Anterior cingulate cortex (tissue), 58 donors: ENCODE measurements at regions not wholly inside any gene's neighbourhood (a gene's known extent, or its start where the extent isn't known, plus 50 kb on each side); places are given as distances from the start of the nearest gene placed in this dataset.
"Not testable (repeated sequence)": the region's sequence is repeated elsewhere in the genome, so short reads cannot be mapped to it uniquely, and the experiment has no call there.

Experiments
- DNase-seq, 58 donors: peaks; one replicate each; lab custom pipeline; 2025; lab: John Stamatoyannopoulos, UW

- peak in 4 of 58 donors; percentile 2 to 33 (median 12) for DNase-seq
These were observed 330.8 kb downstream of the NUP35 start for GRCh38 chr2:183455056-183455455.

GRCh38 chr2:183456177-183456576, 331.9 kb downstream of the NUP35 start:
- DNase-seq = no peak

GRCh38 chr2:183458460-183458859, 334.2 kb downstream of the NUP35 start:
- no peak for DNase-seq

DNA sequence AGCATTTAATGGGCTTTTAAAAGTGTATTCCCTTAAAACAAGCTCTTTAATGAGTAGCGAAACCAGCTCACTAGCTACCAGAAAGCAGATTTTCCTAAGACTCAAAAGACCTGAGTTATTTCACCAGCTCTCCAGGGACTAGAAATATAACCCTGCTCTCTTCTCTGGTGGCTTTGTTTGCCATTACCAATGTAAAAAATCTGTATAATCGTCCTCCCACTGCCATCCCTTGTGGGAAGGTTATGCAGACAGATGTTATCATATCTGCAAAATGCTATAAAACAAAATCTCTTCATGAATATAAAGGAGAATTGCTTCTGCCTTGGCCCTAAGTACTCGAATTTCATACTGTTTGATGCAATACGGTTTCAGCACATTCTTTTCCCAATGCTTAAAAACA, 335.2 kb downstream of the NUP35 start:
- DNase-seq = no peak

DNA sequence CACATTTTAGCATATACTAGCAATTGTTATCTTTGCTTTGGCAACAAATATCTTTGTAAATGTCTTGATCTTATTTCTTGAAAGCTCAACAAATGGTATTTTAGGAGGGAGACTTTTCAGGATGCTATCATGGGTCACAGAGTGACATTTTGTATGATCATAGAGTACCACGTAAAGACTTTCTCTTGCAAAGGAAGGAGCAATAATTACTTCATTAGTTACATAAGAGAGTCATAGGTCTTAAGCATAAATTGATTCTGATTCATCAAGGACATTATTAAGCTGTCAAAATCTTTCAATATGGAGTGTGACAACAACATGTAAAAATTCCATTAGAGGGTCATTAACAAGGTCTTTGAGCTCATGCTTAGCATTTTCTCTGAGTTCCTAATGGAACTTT, 339.6 kb downstream of the NUP35 start:
- DNase-seq = no peak

- DNase-seq = no peak
These were observed 340.8 kb downstream of the NUP35 start for GRCh38 chr2:183465048-183465447.

DNA sequence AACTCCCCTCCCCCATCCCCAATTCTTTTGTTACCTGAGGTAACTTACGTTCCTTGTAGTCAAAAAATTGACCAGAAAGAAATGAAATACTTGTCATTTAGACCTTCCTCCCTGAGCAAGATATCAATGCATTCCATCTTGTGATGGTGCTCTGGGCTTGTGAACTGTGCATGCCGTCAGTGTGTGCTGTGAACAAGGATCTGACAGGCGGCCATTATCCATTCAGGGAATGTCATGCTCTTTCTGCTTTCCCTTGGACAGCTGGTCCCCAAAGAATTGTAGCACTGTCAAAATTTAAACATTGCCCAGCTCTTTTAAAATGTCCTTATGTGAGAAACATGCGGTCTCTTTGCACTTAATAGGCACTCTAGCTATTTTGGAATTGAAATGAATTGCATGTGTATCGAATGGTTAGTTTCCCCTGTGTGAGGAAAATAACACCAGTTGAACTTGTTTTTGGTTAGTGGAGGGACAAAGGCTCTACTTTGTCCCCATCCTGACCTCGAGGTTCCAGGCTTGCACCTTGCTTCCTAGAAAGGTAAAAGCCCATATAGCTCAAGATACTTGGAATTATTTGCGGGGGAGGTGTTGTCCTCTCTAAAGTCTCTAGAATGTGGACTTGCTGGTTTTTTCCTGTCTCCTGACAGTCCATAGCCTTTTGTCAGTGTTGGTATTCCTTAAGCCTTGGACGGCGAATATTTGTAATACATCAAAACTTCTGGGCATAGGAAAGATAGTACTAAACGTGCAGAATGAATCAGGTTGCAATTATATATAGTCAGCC, 350.9 kb downstream of the NUP35 start:
- no peak for DNase-seq

- DNase-seq = no peak
These were observed 352.2 kb downstream of the NUP35 start for GRCh38 chr2:183476490-183476889.

GRCh38 chr2:183477296-183477695, 353.1 kb downstream of the NUP35 start:
- no peak for DNase-seq

DNA sequence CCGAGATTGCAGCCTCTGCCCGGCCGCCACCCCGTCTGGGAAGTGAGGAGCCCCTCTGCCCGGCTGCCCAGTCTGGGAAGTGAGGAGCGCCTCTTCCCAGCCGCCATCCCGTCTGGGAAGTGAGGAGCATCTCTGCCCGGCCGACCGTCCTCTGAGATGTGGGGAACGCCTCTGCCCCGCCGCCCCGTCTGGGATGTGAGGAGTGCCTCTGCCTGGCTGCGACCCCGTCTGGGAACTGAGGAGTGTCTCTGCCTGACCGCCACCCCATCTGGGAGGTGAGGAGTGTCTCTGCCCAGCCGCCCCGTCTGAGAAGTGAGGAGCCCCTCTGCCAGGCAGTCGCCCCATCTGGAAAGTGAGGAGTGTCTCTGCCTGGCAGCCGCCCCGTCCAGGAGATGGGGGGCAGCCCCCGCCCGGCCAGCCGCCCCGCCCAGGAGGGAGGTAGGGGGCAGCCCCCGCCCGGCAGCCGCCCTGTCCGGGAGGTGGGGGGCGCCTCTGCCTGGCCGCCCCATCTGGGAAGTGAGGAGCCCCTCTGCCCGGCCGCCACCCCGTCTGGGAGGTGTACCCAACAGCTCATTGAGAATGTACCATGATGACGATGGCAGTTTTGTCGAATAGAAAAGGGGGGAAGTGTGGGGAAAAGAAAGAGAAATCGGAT, 354.8 kb downstream of the NUP35 start:
- not testable (repeated sequence) for DNase-seq

- no peak for DNase-seq
These were observed 363.1 kb downstream of the NUP35 start for GRCh38 chr2:183487326-183487725.

DNA sequence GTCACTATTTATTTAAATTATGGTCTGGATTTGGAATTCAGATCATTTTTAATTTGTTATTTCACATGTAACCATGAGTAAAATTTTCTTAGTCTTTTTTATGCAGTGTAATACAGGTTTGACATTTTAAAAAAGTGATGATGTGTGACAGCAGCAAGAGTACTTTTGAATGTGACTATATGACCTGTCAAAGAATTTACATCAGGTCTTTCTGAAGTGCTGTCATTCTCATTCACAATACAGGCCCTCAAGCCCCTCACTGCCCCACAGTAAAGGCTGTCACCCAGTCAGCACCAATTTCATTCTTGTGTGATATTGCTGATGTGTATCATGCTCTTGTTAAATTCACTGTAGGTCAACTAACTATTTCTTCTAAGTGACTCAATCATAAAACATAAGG, 364.2 kb downstream of the NUP35 start:
- DNase-seq = no peak

DNA sequence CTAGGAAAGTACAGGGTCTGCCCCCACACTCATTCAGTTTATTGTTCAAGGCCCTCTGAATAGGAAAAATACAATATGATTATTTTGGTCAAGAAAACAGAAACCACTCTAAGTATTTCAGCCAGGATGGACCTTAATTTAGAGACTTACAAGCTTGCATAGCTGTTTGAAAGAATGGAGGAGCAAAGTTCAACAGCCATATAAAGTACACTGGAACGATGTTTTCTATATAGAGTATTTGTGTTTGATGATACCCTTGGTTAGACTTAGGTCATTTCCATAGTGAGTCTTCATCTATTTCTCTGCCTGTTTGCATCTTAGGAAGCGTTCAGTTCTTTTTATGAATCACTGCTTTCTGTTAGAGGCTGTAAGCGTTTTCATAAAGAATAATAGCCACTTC, 366.2 kb downstream of the NUP35 start:
- DNase-seq = no peak

DNA sequence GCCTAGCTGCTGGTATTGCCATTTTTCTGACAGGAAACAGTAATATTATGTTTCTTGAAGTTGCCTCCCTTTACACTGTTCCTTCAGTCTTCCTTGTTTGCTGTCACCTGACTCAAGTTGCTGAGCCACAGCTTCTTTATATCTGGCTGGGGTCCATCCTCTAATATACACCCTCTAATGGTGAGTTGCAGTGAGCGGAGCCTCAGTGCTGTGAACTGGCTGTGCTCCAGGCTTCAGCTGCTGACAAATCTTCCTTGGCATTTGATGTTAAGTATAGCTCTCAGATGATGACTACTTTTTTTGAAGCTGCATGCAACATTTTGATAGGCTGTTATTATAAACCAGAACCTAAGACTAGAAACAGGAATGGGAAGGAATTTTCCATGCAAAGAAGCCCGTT, 366.7 kb downstream of the NUP35 start:
- peak in 33 of 58 donors; percentile 2 to 65 (median 34) for DNase-seq

GRCh38 chr2:183493040-183493439, 368.8 kb downstream of the NUP35 start:
- DNase-seq = no peak

DNA sequence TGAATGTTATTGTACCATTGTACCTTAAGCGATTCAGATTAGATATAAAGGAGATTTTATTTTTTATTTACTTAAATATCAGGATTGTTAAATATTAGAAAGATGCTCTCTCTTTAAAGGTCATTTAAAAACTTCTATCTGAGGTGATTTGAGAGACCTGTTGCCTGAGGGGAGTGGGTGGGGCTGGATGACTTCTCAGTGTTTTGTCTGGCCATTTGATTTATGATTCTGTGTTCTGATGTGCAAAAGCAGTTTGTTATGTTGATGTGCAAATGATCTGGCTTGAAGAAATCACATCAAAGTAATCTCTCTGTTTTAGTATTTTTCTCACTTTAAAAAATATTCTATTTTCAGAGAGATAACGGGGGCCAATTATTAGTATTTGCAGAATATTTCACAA, 370.8 kb downstream of the NUP35 start:
- no peak for DNase-seq

DNA sequence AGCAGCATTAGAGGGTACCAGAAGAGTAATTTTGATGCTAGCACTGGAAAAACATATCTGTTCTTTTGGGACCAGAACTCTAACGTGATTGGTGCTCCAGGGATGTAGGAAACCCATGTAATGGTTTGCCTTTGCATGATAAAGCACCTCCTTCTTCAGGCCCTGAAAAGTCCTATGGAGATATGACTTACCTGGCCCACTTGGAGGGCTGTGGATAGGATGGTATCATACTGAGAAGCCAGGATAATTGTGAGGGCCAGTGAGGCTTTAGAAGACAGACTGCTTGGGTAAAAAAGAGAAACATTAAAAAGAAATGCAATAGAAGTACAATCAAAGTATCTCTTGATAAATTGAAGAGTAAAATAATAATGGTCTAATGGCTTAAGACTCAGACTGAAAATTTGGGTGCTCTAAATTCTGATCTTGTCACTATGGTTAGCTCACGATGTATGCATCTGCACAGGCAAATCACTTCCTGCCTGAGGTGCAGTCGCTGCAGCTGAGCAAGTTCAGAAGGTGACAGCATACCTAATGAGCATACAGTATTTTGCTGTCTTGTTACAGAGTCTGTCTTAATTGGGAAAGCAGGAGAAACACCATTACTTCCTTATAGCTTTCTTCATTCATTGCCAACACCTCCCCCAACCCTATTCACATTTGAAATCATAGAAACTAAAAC, 371.5 kb downstream of the NUP35 start:
- DNase-seq = no peak

- no peak for DNase-seq
These were observed 373.6 kb downstream of the NUP35 start for GRCh38 chr2:183497861-183498260.

- no peak for DNase-seq
These were observed 381.7 kb downstream of the NUP35 start for GRCh38 chr2:183505911-183506310.

DNA sequence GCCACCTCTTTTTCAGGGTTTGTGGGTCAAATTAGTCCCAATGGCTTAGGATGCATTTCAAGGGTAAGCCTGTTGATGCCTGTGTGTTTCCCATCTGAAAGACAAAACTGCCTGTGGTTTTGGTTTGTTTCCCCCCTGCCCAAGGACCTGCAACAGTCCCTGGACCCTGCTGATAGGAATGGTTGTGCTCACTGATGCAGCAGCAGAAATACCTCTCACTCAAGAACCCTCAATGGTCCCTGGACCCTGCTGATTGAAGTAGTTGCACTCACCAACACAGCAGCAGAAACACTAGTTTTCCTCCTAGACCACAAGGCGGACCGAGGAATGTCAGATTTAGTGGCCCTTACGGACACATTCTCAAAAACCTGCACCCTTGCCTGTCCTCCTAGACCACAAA, 386.9 kb downstream of the NUP35 start:
- no peak for DNase-seq

- no peak for DNase-seq
These were observed 395.3 kb downstream of the NUP35 start for GRCh38 chr2:183519371-183520056.
